GM21717 (cell line): ENCODE measurements at regions not wholly inside any gene's neighbourhood (a gene's known extent, or its start where the extent isn't known, plus 50 kb on each side); places are given as distances from the start of the nearest gene placed in this dataset.

Experiments
- ATAC-seq: cut with Tn5 transposase; IDR thresholded peaks from one replicate; pipeline ENCODE4 v1.9.1; 2021; ENCODE audit warnings: mild to moderate bottlenecking, moderate library complexity; ENCODE audit not compliant: unreplicated experiment

DNA sequence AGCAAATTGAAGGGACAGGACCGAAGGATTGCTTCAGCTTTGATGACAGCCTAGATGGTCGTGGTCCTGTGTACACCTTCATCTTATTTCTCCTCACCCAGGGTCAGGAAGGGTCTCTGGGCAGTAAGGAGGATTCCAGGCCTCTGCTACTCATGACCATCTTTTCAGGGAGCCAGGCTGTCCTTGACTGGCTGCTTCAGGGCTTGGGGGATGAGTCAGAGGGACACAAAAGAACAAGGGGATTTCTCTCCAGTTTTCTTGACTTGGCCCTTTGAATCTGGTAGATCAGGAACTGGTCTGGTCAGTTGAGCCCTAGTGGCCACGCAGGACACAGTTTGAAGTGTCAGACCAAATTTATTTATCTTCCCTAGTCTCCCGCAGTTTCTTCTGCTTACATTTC lies 402.1 kb upstream of the CHD6 start:
- no peak for ATAC-seq

DNA sequence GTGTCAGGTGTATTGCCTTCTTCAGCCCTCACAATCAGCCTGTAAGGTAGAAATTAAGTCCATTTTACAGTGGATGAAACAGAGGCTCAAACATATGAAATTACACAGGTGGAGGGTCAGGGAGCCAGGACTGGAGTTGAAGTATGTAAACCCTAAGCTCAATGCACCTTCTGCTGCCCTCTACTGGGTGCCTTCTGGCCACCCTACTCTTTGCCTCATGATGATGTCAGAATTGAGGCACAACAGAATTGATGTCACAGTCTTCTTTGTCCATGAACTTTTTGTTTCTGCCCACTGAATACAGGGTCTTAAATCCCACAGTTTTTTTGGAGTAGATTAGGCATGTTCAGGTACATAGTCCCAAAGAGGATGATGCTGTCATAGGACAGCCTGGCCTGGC lies 400.8 kb upstream of the CHD6 start:
- no peak for ATAC-seq

DNA sequence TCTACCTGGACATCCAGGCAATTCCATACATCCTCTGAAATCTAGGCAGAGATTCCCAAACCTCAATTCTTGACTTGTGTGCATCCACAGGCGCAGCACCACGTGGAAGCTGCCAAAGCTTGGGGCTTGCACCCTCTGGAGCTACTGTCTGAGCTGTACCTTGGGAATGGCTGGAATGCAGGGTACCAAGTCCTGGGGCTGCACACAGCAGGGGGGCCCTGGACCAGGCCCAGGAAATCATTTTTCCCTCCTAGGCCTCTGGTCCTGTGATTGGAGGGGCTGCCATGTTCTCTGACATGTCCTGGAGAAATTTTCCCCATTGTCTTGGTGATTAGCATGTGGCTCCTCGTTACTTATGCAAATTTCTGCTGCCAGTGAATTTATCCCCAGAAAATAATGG lies 391.9 kb upstream of the CHD6 start:
- ATAC-seq, result no peak

DNA sequence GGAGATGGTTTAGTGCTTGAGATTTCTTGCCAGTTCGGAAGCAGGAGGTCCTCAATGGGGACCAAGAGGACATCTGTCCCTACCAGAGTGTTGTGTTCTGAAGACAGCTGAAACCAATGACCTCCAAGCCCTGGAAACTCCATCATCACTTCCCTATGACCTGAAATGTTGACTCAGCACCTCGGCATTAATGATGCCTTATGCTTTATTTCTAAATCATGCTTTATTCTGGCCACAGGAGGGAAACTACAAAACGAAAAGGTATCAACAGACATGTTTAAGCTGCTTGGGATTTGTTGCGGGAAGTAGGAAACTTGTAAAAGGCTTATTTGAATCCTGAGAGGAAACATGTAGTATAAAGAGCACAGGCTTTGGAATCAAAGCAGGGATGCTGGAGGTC lies 389.1 kb upstream of the CHD6 start:
- ATAC-seq, result no peak

GRCh38 chr20:42005211-42005610 lies 387.0 kb upstream of the CHD6 start:
- no peak for ATAC-seq

DNA sequence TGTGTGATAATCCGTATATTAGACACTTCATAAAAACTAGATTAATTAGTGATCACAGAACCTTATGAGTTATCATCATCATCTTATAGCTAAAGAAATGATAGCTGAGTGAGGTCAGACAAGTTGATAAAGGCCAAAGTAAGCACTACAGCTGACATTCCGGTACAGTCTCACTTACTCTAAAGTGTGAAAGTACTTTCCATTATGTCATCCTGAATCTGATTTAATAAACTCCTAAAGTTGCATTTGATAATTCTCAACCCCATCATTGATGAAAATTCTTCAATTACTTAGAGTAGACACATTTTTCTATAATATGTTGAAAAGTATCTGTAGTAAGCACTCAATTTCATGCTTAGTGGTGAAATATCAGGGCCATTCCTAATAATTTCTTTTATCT lies 385.2 kb upstream of the CHD6 start:
- no peak for ATAC-seq

DNA sequence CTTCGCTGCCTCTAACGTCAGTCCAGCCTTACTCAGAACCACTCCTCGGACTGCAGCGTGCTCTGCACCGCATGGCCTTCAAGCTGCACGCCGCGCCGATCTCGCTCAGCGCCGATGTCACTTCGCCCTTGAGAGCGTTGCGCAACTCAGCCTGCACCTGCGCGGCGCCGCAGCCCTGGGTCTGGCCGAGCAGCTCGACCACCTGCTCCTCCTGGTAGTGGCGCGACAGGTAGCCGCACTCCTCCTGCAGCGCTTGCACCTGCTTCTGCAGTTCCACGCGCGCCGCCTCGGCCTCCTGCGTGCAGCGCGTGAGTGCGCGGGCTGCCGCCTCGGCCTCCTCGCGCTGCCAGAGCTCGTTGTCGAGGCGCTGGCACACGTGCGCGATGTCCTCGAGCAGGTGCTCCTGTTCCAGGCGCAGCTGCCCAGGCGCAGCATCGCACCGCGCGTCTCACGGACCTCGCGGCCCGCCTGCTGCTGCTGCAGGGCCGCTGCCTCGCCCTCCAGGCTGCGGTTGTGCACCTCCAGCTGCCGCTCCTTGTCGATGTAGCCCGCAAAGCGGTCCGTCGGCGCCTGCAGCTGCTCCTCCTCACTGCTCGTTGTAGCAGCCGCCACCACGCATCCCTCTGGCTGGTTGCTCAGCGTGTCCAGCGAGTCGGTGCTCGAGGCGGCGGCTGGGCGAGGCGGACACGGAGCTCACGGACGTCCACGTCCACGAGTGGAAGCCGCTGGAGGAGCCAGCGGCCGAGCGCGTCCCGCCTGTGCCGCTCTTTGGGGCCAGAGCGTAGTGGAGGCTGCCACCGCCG lies 380.6 kb upstream of the CHD6 start:
- no peak for ATAC-seq

DNA sequence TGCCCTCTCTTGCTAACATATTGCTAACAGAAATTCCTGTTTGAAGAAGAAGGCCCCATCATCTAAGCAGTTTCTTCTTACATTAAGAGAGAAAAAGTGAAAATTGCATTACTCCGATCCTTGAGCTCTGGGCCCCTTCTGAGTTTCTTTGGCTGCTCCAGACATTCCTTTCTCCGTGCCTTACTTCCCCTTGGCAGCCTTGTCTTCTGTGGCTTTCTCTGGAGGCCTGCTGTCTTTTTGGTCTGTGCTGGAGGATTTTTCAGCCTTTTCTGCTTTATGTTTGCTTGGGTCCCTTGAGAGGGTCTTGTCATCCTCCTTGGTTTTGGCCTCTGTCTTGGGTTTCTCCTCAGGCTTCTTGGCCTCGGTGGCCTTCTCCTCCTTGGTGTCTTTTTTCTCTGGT lies 378.8 kb upstream of the CHD6 start:
- ATAC-seq, result no peak

DNA sequence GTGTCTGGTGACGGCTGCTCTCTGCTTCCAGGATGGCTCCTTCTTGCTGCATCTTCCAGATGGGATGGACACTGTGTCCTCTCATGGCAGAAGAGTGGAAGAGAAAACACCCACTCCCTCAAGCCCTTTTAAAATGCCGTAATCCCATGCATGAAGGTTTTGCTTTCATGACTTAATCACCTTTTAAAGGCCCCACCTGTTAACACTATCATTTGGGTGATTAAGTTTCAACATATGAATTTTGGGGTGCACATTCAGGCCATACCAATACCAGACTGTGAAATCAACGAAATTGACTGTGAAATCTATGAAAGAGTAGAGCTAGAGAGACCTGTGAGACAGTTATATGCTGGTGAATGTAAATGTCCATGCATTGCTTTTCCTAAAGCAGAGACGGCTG lies 374.3 kb upstream of the CHD6 start:
- ATAC-seq, result no peak

GRCh38 chr20:41991412-41991811 lies 373.2 kb upstream of the CHD6 start:
- no peak for ATAC-seq

GRCh38 chr20:41989935-41990635 lies 371.9 kb upstream of the CHD6 start:
- ATAC-seq, result no peak

DNA sequence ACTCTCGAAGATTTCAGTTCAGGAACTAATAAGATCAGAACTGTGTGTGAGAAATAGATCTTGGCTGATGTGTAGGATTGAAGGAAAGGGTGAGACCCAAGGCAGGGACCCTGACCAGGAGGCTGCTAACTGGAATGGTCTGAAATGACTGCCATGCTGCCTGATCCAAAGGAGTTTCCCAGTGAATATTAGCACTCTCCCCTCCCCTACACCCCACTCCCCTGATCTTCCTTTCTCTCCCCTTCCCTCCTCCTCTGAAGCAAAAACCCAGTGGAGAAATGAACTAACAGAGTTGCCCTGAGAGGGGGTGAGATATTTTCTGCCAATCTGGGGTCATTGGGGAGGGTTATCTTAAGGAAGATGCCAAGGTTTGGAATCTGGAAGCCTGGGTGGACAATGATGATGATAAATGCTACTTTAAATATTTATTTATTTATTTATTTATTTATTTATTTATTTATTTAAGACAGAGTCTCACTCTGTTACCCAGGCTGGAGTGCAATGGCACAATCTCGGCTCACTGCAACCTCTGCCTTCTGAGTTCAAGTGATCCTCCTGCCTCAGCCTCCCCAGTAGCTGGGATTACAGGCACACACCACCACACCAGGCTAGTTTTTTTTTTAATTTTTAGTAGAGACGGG lies 371.0 kb upstream of the CHD6 start:
- ATAC-seq, result no peak

GRCh38 chr20:41984031-41984430 lies 365.9 kb upstream of the CHD6 start:
- peak; percentile 73 for ATAC-seq

GRCh38 chr20:41983159-41983558 lies 365.0 kb upstream of the CHD6 start:
- ATAC-seq, result no peak

DNA sequence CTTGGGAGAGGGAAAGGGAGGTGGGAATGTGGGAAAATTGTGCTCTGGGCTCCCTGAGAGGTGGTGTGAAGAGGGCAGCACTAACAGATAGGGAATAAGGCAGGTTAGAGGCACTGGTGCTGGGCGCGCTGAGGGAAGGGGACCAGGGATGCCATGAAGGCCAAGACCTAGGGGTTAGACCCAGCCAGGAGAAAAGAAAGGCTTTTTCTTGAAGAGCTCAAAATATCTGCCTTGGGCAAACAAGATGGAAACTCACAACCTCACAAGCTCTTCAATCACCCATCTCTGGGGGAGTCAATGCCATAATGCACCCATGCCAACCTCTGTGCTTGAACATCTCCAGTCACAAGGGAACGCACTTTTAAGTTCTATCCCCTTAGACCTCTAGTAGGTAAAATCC lies 363.6 kb upstream of the CHD6 start:
- no peak for ATAC-seq

DNA sequence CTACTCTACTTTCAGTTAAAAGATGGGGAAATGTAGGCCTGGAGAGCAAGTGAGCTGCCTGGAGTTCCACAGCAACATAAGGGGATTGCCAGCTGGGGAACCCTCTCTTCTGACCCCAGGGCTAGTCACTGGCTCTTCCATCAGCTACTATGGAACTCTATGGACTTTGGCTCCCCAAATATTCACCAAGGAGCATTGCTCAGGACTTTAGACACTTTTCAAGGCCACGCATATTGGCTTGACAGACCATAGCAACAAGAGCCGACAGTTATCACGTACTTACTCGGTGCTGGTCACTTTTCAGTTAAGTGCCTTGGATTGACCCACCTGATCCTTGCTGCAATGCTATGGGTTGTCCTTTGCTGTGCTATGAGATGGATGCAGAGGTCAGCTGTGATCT lies 360.7 kb upstream of the CHD6 start:
- ATAC-seq, result no peak

DNA sequence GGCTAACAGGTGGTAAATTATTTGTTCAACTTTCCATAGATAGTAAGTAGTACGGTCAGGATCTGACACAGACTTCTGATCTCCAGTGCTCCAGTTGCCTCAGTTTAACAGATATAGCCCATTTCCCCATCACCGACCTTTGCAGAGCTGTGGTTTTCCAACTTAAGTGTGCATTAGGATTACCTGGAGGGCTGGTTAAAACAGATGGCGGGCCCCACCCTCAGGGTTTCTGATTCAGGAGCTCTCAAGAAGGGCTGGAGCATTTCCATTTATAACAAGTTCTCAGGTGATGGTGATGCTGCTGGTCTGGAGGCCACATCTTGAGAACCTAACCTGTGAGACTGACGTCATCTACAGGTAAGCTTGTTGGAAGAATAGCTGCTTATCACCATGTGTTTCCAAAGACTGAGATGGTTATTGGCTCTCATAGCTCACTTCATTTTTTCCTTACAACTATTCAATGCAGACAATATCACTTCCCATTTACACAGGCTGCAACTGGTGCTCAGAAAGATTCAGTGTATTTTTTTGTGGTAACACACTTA lies 360.1 kb upstream of the CHD6 start:
- ATAC-seq, result no peak

GRCh38 chr20:41969656-41970055 lies 351.5 kb upstream of the CHD6 start:
- no peak for ATAC-seq

DNA sequence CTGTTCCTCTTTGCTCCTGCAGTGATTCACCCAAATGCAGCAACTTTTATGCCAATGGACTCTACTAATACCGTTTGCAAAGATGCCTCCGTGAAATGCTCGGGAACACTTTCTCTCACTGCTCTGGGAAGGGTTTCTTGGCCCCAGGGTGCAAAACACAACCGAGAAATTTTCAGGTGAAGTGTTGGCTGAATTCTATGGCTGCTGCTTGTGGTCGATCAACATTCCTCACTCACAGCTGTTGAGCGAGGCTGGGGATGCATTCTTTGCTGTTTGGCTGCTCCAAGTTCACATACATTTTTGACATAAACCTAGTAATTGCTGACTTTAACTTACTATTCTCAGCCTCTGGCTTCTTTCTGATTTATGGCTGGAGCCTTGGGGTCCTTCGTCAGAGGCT lies 342.0 kb upstream of the CHD6 start:
- ATAC-seq, result no peak

- ATAC-seq, result no peak
These were observed 340.2 kb upstream of the CHD6 start for GRCh38 chr20:41958391-41958790.

- ATAC-seq, result no peak
These were observed 338.3 kb upstream of the CHD6 start for GRCh38 chr20:41956338-41957074.
